ENCODE measurements at regions not wholly inside any gene's neighbourhood (a gene's known extent, or its start where the extent isn't known, plus 50 kb on each side); places are given as distances from the start of the nearest gene placed in this dataset.
A peak's percentile ranks its signal among the peaks of the same experiment; 100 is the strongest.

DNA sequence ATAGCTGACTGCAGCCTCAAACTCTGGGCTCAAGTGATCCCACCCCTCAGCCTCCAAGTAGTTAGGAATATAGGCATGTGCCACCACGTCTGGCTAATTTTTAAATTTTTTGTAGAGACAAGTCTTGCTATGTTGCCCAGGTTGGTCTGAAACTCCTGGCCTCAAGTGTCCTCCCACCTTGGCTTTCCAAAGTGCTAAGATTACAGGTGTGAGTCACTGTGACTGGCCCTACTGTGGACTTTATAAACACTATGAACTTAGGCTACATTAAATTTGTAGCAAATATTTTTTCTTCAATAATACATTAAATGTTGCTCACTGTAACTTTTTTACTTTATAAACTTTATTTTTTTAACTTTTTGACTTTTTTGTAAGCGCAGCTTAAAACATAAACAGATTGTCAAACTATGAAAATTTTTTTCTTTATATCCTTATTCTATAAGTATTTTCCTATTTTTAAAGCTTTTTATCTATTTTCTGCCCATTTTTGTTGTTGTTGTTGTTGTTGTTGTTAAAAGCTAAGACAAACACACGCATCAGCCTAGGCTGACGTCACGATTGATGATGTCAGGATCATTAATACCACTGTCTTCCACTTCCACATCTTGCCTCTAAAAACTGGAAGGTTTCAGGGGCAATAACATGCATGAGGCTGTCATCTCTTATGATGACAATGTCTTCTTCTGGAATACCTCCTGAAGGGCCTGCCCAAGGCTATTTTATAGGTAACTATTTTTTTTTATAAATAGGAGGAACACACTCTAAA lies 204.2 kb downstream of the KLF5 start:
- TF ChIP-seq CTCF (IDR thresholded peaks at IDR 0.05; ENCODE audit: low read depth, low read length, missing control alignments) = no peak
- no peak overlapping the region for H3K4me3 ChIP-seq (replicated peaks; ENCODE audit: low read depth, low read length)
- no peak for DNase-seq (ENCODE audit: extremely low read depth, low read depth)

GRCh38 chr13:73261739-73262216 lies 203.0 kb downstream of the KLF5 start:
- no peak overlapping the region for H3K4me3 ChIP-seq (replicated peaks; ENCODE audit: low read depth, low read length)
- TF ChIP-seq CTCF (IDR thresholded peaks at IDR 0.05; ENCODE audit: low read depth, low read length, missing control alignments) = no peak
- no peak for DNase-seq (ENCODE audit: extremely low read depth, low read depth)

- DNase-seq (ENCODE audit: extremely low read depth, low read depth) = peak; percentile 51
- TF ChIP-seq CTCF (IDR thresholded peaks at IDR 0.05; ENCODE audit: low read depth, low read length, missing control alignments) = no peak
- no peak overlapping the region for H3K4me3 ChIP-seq (replicated peaks; ENCODE audit: low read depth, low read length)
Observed at GRCh38 chr13:73259061-73260017, 200.5 kb downstream of the KLF5 start.

GRCh38 chr13:73258406-73258805 lies 199.6 kb downstream of the KLF5 start:
- no peak for DNase-seq (ENCODE audit: extremely low read depth, low read depth)
- no peak for TF ChIP-seq CTCF (IDR thresholded peaks at IDR 0.05; ENCODE audit: low read depth, low read length, missing control alignments)
- H3K4me3 ChIP-seq (replicated peaks; ENCODE audit: low read depth, low read length) = no peak overlapping the region

DNA sequence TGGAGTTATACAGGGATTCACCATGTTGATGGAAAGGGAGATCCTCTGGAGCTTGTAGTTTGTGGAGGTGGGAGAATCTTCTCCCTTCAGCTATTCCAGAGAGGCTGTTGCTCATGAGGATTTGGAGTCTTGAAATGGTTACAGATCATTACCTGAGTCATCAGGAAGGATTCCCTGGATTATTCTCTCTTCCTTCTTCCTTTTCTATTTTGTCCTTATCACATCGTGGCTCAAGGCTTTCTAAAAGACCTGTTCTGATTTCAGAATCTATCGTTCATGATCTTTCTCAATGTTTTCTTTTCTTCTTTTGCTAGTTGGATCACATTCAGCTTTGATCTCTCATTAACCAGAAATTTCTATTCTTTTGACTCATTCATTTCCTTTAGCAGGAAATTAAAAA lies 196.0 kb downstream of the KLF5 start:
- no peak for TF ChIP-seq CTCF (IDR thresholded peaks at IDR 0.05; ENCODE audit: low read depth, low read length, missing control alignments)
- no peak for DNase-seq (ENCODE audit: extremely low read depth, low read depth)
- H3K4me3 ChIP-seq (replicated peaks; ENCODE audit: low read depth, low read length) = no peak overlapping the region

DNA sequence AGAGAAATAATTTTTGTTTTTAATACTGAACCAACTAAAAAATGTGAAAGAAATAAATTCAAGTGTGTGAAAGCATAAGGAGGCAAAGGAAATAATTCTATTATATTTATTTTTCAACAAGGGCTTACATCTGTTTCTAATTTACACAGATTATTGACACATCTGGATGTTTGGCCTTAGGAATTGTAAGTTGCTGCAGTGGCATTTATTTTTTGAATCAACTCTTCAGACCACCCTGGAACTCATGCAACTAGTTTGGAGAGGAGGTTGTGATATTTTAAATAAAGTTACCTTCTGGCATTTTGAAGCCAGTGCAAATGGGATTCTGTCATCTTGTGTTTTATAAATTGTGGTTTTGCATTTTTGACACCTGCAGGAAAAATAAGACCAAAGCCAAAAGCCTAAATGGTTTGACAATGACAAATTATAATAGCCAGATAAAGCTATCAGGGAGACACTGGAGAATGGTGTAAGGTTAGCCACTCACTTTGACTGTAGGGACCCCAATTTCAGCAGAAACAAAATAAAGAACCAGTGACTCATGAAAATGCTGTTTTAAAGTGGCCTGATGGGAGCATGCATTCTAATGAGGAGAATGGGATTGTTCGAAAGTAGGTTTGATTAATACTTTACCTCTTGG lies 192.9 kb downstream of the KLF5 start:
- no peak for DNase-seq (ENCODE audit: extremely low read depth, low read depth)
- TF ChIP-seq CTCF (IDR thresholded peaks at IDR 0.05; ENCODE audit: low read depth, low read length, missing control alignments) = no peak
- H3K4me3 ChIP-seq (replicated peaks; ENCODE audit: low read depth, low read length) = no peak overlapping the region

All from HFF-Myc (cell line).